Fibroblast of skin of right quadriceps (primary cell): ENCODE measurements at regions not wholly inside any gene's neighbourhood (a gene's known extent, or its start where the extent isn't known, plus 50 kb on each side); places are given as distances from the start of the nearest gene placed in this dataset.

Experiments
- DNase-seq: peaks from one replicate; pipeline ENCODE4 v3.0.0-alpha.2; 2013

DNA sequence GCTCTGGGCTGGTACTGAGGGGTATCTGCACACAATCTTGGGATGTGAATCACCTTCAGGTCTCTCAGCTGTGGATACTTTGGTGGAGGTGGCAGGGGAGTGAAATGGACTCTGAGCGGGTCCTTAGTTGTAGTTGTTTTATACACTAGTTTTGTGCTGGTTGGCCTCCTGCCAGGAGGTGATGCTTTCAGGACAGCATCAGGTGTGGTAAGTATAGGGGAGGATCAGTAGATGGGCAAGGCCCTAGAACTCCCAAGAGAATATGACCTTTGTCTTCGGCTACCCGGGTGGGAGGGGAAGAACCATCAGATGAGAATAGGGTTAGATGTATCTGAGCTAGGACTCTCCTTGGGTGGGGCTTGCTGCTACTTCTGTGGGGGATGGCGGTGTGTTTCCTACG lies 2284.3 kb upstream of the PCDH20 start:
- no peak for DNase-seq

DNA sequence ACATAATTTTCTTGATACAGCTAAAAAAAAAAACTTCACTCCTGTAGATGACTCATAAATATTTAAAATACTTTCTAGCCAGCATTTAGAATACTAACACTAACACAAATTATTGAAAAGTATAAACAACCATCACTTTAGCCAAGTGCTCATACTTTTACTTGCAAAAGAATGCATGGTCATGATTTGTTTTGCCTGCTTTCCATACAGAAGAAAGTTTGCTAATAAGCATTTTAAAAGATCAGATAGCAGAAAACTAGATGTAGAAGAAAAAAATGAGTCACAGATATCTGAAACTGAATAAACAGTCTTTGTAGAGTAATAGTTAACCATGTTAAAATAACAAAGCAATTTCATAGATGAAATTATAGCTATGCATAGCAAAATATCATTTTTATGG lies 2280.4 kb upstream of the PCDH20 start:
- DNase-seq = peak; percentile 58

DNA sequence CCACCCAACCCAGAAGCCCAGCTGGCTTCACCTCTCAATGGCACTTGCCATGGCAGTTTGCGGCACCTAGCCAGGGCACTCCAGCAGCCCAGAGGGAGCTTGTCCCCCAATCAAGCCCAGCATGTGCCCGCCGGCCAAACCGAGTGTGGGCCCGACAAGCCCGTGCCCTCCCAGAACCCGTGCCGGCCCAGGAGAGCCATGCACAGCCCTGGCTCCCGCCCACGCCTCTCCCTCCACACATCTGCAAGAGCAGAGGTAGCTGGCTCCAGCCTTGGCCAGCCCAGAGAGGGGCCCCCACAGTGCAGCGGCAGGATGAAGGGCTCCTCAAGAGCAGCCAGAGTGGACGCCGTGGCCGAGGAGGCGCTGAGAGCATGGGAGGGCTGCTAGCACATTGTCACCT lies 2278.0 kb upstream of the PCDH20 start:
- no peak for DNase-seq

DNA sequence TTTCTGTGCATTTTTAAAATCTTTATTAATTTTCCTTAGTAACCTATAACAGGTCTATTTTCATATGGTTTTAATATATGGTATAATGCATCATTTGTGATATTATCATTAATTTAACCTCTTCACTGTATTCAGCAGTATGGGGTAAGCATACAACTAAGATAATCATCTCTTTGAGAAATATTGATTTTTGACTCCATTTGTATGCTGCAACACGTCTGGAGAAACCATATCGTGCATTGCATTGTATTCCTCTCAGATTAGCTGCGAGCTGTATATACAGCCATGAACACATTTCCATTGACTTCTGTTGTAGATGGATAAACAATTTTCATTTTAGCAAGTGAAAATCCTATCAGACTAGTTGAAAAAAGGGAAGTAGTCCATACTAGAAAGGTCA lies 2275.8 kb upstream of the PCDH20 start:
- DNase-seq = no peak

DNA sequence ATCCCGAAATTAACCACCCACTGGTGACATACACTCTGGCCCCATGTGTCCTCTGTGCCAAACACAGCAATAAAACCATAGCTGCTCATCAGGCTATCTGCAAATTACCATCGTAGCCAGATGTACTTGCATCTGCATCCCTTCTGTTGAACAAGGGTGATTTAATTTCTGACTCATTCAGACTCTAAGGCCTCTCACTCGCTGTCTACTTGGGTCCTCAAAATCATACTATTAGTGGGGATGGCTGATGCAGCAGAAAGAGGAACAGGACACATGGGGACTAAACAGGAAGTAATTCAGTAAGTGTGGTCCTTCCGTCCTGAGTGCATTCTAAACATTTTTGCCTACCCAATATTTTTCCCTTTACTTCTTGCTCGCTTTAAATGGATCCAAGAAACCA lies 2275.0 kb upstream of the PCDH20 start:
- no peak for DNase-seq

- no peak for DNase-seq
Observed at GRCh38 chr13:63684822-63685221, 2269.2 kb upstream of the PCDH20 start.

GRCh38 chr13:63680704-63681103 lies 2265.1 kb upstream of the PCDH20 start:
- no peak for DNase-seq

GRCh38 chr13:63671296-63671695 lies 2255.6 kb upstream of the PCDH20 start:
- no peak for DNase-seq

- no peak for DNase-seq
Observed at GRCh38 chr13:63651394-63651793, 2235.7 kb upstream of the PCDH20 start.

GRCh38 chr13:63643543-63643942 lies 2227.9 kb upstream of the PCDH20 start:
- no peak for DNase-seq

DNA sequence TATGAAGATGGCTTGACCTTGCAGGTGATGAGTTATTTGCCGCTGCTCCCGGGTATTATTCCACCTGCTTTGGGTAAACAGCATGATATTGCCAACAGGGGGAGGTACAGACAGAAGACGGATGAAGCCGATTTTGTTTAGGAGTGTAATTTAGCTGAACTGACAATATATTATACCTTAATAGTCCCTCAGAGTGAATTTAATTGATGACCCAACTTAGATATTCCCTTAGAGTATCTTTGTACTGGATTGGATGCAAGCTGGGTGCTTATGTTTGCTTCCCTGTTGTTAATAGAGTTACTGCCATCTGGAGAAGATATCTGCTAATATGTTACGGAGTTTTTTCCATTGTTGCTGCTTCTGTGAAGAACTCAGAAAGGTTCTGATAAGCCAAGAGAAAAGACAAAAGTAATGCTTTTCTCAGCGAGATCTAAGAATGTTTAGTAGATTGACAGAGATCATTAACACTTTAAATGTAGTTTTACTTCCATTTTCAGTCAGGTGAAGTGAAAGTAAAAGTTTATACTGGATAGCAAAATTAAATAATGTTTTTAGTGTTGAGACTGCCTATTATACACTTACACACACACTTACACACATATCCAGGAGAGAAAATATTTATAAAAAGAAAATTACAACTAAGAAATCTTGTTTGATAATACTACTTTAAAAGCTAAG lies 2220.8 kb upstream of the PCDH20 start:
- DNase-seq = no peak

- DNase-seq = no peak
Observed at GRCh38 chr13:63632321-63632720, 2216.7 kb upstream of the PCDH20 start.

- no peak for DNase-seq
Observed at GRCh38 chr13:63631006-63631405, 2215.4 kb upstream of the PCDH20 start.

DNA sequence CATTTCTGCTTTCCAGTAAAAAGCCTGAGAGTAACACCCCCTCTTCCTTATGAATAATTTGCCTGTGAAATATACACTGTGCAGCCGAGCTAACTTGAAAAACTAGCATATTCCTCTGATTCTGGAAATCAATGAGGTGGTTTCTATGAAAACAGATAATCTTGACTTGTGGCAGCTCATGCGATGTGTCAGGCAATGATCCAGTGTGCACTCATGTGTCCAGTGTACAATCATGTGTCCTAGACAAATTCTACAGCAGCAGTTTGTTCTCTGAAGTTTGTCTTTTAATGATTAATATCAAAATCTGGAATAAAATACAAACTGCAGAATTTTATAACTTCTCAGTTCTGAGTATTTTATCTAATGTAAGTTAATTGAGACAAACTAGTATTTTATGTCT lies 2213.9 kb upstream of the PCDH20 start:
- no peak for DNase-seq

GRCh38 chr13:63628310-63628709 lies 2212.7 kb upstream of the PCDH20 start:
- DNase-seq = no peak

DNA sequence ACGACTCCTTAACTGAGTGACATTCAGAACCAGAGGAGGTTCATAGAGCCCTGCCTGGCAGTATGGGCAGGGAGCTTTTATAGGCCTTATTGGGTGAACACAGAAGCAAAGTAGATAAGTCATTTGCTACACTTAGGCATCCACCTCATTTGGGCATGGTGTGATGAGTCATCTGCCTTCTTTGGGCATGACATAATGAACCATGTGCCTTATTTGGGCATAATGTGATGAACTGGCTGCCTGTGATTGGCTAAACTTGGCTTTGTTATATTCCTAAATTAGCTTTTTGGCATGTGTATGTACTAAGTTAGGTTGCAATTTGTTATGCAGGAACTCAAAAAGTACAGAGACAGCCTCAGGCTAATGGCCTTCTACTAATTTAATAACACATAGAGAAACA lies 2210.2 kb upstream of the PCDH20 start:
- peak; percentile 44 for DNase-seq

- no peak for DNase-seq
Observed at GRCh38 chr13:63614874-63615612, 2199.4 kb upstream of the PCDH20 start.

- DNase-seq = no peak
Observed at GRCh38 chr13:63607153-63607552, 2191.5 kb upstream of the PCDH20 start.

- DNase-seq = no peak
Observed at GRCh38 chr13:63605962-63606361, 2190.3 kb upstream of the PCDH20 start.

DNA sequence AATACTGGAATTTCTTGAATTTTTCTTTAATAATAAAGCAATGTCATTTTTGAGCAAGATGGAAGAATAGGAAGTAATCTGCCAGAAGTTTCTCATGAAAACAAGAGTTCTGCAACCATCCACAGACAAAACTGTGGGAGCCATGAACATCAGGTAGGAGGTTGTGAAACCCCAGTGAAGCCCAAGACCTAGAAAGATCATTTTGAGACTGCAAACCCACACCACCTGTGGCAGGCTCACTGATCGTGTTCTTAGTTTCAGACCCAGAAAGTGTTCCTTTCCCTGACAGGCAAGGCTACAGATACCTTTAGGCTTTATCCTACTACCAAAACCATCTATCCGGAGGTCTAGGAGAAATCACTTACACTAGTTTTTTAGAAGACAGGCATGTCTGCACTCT lies 2189.8 kb upstream of the PCDH20 start:
- no peak for DNase-seq

GRCh38 chr13:63595811-63596210 lies 2180.2 kb upstream of the PCDH20 start:
- no peak for DNase-seq

GRCh38 chr13:63586467-63586866 lies 2170.8 kb upstream of the PCDH20 start:
- no peak for DNase-seq

DNA sequence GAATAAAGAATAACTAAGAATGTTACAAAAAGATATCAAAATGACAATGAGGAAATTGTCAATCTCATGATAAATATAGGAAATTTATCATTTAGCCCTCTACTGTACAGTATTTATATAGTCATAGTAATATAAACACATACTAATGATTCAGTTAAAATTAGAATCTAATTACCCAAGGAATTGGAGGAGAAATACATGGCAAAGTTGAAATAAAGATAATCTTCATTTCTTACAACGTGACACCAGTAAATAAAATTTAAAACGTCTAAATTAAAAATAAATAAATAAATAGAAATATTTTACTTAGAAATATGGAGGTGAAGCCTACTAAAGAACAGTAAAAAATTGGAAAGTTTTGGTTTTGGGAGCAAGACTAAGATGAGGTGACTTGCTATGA lies 2163.1 kb upstream of the PCDH20 start:
- no peak for DNase-seq

DNA sequence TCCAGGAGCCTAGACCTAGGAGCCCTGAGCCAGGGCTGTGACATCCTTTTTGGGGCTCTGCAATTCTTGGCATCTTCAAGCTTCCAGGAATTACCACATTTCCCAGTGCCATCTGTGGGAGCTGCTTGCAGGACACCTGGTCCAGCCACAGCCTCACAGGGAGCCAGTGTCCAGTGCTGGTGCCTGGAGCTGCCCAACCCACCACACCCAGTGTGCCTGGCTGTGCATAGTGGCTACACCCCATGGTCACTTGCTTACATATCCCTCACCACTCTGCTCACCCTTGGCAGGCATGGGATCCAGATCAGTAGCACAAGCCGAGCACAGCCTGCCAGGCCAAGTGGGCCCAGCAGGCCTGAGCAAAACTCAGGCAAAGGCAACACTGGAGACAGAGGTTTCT lies 2151.4 kb upstream of the PCDH20 start:
- no peak for DNase-seq

GRCh38 chr13:63554157-63554556 lies 2138.5 kb upstream of the PCDH20 start:
- DNase-seq = no peak
